ENCODE measurements at regions not wholly inside any gene's neighbourhood (a gene's known extent, or its start where the extent isn't known, plus 50 kb on each side); places are given as distances from the start of the nearest gene placed in this dataset.
"Not testable (repeated sequence)": the region's sequence is repeated elsewhere in the genome, so short reads cannot be mapped to it uniquely, and the experiment has no call there.

- no peak for DNase-seq
Observed at GRCh38 chr2:65589667-65590066, 157.3 kb upstream of the SPRED2 start.

- DNase-seq: no peak
Observed at GRCh38 chr2:65587779-65588178, 155.4 kb upstream of the SPRED2 start.

- no peak for DNase-seq
Observed at GRCh38 chr2:65586516-65586915, 154.1 kb upstream of the SPRED2 start.

- DNase-seq: no peak
Observed at GRCh38 chr2:65583061-65583460, 150.7 kb upstream of the SPRED2 start.

- DNase-seq: no peak
Observed at GRCh38 chr2:65582364-65582763, 150.0 kb upstream of the SPRED2 start.

- DNase-seq: peak in 1 of 3 experiments; percentile 27
Observed at GRCh38 chr2:65580824-65581223, 148.4 kb upstream of the SPRED2 start.

- no peak for DNase-seq
Observed at GRCh38 chr2:65579506-65580235, 147.3 kb upstream of the SPRED2 start.

- no peak for DNase-seq
Observed at GRCh38 chr2:65577654-65578053, 145.3 kb upstream of the SPRED2 start.

- no peak for DNase-seq
Observed at GRCh38 chr2:65576861-65577601, 144.6 kb upstream of the SPRED2 start.

- DNase-seq: no peak
Observed at GRCh38 chr2:65576278-65576677, 143.9 kb upstream of the SPRED2 start.

- DNase-seq: no peak
Observed at GRCh38 chr2:65574993-65575392, 142.6 kb upstream of the SPRED2 start.

GRCh38 chr2:65568656-65569440 lies 136.4 kb upstream of the SPRED2 start:
- not testable (repeated sequence) for DNase-seq

GRCh38 chr2:65566617-65567016 lies 134.2 kb upstream of the SPRED2 start:
- no peak for DNase-seq

GRCh38 chr2:65565681-65566080 lies 133.3 kb upstream of the SPRED2 start:
- no peak for DNase-seq

- DNase-seq: no peak
Observed at GRCh38 chr2:65564299-65564698, 131.9 kb upstream of the SPRED2 start.

GRCh38 chr2:65562890-65563289 lies 130.5 kb upstream of the SPRED2 start:
- no peak for DNase-seq

- DNase-seq: no peak
Observed at GRCh38 chr2:65558743-65559142, 126.3 kb upstream of the SPRED2 start.

GRCh38 chr2:65557616-65558573 lies 125.5 kb upstream of the SPRED2 start:
- peak in 1 of 3 experiments; percentile 57 for DNase-seq

GRCh38 chr2:65554765-65555591 lies 122.6 kb upstream of the SPRED2 start:
- DNase-seq: no peak

GRCh38 chr2:65553504-65554074 lies 121.2 kb upstream of the SPRED2 start:
- no peak for DNase-seq

- DNase-seq: no peak
Observed at GRCh38 chr2:65551528-65551927, 119.1 kb upstream of the SPRED2 start.
